AML-193 (cell line): ENCODE measurements at regions not wholly inside any gene's neighbourhood (a gene's known extent, or its start where the extent isn't known, plus 50 kb on each side); places are given as distances from the start of the nearest gene placed in this dataset.

Experiments
- DNase-seq, 2 experiments: peaks; one replicate each; lab custom pipeline; 2025; lab: John Stamatoyannopoulos, UW

DNA sequence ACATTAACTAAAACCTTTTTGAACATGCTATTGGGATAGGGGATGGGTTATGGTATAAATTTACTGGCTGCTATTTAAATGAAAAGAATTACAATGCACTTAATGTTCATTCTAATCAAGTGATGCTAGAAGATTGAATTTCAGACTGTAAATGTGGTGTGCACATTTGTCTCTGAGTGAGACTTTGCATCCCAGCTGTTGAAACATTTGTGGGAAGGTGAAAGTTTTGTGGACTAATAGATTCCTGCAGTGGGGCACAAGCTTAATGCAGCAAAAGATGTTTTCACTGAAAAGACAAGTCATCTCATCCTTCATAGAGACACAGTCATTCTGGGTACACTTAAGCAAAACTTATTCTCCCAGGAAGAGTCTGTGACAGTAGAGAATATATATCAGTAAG is 323.6 kb downstream of the NFIB start:
- no peak for DNase-seq

DNA sequence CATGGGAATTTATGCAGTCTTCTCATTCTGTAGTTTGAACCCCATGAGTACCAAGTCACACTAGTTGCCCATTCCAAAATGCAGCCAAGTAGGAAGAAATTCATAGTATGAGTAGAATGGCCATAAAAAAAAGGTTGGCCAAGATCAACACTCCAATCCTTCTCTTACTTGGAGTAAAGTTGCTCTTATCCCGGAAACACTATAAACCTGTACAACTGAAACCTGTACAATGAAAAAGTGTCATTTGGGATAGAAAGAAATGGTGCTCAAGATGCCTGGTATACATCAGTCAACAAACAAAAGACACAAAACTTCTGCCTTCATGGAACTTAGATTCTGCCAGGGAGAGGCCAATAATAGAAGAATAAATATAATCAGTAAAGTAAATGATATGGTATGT is 325.0 kb downstream of the NFIB start:
- DNase-seq: no peak

DNA sequence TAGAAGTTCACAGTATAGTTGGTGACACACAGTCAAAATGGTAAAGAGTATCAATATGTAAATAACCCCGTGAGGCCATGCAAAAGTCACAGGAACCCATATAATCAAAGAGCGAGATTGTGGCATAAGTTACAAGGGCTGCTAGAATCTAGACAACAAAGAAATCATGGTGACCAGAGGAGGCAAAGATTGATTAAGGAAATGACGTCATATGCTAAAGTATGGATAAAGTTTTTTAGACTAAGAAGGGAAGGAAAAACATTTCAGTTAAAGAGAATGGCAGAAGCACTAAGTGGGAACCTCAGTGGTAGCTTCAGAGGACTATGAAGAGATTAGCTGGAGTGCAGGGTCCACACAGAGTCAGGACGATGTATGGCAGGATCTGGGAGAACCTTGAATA is 330.3 kb downstream of the NFIB start:
- DNase-seq: no peak

DNA sequence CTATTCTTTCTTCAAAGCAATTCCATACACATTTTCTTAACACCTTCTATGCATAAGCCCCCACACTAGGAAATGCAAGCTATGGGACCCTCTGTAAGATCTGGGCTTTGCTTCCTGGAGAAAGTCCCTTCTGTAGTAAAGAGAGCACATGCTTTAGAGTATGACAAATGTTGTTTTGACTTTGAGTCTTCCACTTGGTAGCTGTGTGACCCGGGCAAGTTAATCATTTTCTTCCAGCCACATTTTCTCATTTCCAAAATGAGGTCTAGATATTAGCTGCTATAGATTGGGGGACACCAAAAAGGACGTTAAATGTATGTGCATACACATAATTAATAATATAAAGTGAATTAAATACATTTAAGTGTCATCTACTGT is 334.0 kb downstream of the NFIB start:
- DNase-seq: no peak

DNA sequence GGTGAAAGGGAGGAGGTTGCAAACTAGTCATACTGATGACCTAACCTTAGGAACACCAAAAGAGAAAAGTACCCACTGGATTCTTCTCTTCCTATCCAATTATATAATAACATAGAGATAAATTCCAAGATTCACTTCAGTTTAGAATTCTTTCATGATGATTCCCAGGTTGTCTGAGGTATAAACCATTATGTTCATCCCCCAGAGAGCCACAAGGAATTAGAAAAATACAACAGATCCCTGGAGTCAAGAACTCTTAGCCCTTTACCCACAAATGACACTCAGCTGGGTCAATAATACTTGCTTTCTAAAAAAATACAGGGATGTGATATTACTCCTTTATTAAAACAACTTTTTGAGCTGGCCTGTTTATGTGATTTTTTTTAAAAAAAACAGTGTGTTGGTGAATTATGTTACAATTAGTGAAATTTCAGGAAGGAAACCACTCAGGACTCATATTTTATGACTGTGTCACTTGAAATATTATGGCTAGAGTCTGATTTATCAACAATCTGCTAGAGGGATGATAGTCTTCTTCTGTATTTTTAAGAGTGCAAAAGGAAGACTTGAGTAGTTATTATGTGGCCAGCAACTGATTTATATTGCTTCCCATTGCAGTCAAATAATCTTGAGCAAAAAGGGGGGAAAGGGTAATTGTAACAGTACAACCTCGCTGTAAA is 338.2 kb downstream of the NFIB start:
- no peak for DNase-seq

DNA sequence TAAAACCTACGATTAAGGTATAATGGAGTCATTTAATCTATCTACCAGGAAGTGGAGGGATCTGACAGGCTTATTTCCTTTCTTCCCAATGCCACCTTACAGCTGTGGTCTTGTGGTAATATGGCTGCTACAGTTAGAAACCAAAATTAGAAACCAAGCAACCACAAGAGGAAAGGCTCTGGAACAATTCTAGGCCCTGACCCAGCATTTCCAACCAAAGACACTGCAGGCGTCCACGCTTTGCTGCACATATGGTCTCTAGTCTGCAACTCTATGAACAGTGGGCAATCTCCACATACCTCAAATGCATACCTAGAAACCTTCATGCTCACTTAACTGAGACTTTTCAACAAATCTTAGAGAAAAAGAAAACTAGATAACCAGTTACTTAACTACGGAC is 339.1 kb downstream of the NFIB start:
- DNase-seq: no peak

DNA sequence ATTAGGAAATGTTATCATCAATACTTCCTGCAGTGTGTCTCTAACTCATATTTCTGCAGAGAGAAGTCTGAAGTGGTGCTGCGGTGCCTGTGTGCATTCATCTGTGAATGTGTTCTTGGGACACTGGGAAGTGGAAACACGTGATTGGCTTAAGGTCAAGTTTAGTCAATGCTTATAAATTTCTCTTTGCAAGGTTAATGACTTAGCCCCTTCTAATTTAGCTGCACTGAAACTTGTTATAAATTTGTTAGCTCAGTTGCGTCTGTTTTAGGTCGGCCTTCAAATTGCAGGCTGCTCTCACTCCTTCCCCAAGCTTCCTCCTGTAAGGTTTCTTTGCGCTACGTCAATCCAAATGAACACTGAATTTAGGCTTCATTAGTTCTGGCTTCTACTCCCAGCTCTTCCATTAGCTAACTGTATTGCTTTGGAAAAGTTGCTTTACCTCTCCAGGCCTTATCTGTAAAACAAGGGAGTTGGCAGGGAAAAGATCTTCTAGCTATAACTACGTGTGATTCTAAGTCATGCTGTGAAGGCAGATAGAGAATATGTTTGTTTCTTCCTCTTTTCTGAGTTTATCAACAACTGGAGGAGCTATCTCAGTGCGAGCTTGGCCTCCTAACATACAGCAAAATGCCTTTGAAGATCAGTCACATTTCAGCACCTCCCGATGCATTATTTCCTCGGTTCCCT is 341.8 kb downstream of the NFIB start:
- no peak for DNase-seq

DNA sequence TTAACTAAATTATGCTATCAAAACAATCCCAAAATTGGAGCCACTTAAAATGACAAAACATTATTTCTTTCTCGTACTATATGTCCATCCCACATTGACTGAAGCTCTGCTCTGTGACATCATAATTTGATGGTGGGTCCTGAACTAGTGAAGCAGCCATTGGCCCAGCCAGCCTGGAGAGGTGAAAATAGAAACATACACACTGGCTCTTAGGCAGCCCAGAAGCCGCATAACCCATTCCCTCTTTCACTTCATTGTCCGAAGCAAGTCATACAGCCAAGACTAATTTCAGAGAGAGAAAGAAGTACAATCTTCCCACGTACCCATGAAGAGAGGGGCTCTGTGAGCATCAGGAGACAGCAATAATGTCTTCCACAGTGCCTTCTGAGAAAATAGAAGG is 342.5 kb downstream of the NFIB start:
- DNase-seq: no peak

DNA sequence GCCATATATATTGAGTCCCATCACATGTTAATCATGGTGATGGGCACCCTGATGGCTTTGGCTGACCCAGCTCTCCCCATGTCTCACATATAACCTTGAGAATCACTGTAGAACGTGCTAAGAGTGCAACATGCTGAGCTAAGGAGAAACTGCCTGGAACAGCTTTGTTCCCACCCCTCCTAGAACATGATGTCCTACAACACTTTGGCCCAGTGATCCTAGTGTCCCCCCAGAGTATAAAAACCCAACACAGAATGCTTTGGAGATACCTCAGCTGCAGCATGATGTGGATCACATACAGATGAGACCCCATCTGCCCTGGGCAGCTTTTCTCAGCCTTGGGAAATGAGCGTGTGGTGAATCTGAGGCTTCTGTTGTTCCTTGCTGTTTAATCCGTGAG is 343.5 kb downstream of the NFIB start:
- DNase-seq: no peak

DNA sequence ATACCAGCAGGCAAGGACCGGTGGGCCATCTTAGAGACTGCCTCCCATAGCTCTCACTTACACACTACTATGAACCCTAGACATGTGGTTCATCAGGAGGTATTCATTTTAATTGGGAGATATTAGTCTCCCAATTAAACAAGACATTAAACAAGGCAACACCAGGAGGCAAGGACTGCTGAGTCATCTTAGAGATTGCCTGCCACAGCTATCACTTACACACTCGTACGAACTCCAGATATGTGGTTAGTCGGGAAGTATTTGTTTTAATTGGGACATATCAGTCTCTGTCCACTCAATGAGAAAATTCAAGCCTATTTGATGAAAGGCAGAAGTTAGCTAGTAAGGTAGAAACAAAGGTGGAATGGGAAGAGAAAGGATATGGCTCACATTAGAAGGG is 343.9 kb downstream of the NFIB start:
- DNase-seq: no peak

DNA sequence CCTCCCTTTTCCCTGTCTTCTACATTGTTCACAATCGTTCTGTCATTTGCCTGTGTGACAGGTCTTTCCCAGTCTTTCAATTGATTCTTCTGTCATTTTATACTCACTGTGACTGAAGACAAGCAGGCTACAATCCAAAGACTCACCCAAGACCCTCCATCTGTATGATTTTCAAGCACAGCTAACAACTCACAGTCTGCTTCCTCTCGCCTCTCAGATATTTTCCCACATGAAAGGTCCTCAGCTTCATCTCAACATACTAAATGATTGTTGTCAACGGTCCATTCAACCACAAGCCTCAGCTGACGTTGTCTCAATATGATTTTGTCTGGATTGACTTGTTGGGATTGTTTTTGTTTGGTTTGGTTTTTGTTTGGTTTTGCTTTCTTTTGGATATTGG is 346.5 kb downstream of the NFIB start:
- DNase-seq: no peak

DNA sequence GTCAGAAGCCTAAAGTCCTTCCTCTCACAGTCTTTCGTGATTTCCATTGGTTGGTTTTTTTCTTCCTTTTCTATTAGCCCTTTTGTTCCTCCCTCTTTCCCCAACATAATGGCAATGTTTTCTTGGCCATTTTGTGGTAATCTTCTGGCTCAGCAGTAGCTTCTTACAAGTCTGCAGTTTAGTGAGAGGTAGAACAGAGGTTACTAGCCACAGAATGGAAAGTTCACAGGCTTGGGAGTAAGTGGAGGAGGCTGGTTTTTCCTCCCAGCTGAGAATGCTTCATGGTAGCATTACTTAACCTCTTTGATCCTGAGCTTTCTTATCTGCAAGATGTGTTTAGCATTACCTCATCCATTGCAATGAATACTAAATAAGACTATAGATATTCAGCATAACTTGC is 346.9 kb downstream of the NFIB start:
- DNase-seq: no peak

DNA sequence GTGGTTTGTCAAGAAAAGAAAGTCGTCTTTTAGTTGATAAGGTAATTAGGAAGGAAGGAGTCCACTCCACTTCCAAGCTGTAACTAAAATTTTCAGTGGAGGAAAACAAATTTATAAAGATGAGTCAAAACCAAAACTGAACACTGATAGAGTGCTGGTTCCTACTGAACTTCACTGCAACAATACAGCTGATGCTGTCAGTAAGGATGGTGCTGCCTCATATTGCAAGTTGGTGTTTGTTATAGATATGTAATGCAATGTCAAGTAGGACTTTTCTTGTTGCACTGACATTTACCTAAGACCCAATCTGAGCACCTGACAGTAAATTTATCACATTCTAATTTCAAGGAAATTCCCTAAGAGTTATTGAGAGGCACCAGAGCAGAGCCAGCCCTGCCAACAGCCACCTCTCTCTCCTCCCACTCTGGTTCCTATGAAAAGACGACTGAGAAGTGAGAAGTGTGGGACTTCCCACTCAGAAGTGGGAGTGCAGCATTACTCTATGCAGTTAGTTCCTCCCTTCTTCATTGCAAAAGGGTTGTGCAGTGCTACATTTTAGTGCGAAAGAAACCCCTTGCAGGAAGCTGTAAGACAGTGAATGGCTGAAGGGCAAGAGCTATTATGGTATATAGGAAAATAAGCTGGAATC is 350.8 kb downstream of the NFIB start:
- DNase-seq: no peak

DNA sequence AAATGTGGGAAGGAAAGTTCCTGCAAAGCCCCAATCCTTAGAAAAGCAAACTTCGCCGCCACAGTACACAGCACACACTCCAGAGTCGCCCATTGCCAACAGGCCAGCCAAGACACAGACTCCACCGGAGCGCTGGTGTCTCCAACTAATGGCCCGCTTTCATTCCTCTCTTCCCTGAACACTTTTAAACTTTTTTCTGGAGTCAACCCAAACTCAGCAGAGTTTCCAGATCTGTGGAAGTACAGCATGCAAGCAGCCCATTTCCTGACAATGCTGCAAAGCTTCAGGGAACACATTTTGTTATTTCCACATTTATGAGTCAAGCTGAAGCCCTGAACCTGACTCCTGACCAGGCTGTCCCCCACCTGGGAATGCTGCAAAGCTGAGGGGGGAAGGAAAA is 351.9 kb downstream of the NFIB start:
- DNase-seq: no peak

DNA sequence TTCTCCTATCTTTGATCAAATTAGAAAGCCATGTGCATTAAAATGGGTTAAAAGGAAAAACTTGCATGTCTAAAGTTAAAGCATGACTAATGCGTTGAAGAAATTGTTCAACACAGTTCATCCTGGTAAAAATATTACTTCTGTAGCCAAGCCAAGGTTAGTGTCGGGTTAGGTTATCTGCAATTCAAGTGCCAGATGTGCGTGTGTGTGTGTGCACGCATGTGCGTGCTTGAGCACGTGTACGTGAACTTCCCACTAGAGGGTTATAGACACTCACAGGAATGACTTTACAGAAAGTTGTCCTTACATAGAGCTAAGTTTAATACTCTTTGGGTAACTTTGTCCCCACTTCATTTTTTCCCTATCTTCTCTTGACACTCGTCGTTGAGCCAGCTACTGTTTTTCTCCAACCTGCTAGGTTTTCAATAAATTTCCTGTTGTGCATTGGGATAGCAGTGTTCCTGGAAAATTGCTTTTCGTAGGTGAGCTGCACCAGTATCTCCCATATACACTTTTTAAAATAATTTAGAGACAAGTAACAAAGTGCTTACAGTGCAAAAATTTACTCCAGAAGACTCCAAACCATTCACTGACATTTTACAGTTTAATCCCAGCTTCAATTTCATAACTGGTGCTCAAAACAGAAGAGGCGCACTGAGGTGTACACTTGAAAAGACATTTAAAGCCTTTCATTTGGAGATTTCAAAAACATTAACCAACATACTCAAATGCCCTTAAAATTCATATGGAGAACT is 353.8 kb downstream of the NFIB start:
- no peak for DNase-seq

DNA sequence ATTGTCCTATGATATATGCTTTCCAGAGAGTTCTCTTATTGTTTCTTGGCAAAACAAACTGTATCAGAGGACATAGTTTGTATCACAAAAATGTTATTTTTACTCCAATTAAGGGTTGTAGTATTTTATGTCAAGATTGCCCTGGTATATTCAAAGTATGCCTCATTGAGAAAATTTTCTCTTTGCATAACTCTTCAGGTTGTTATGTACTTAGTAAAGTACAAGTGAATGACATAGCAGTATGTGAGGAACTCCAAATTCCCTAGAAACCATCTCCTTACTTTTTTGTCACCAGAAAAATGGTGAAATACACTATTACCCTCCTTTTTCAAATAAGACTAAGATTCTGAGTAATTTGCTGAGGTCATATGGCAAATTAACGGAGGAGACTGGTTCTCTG is 355.3 kb downstream of the NFIB start:
- no peak for DNase-seq

DNA sequence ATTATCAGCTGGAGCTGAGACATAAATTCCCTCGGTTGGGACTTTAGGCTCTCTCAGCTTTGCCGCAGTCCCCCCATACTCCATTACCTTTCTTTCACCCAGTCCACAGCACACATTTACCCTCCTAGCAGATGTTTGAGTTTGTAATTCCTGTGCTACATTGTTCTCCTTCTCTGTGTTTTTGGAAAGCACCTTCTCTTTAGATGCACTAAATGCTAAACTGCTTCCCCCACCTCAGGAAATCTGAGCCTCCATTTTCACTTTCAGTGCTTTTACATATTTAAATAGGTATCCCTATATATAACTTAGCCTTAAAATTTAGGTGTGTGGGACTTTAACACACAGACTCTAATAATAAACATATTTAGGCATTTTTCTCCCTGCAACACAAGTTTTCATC is 356.9 kb downstream of the NFIB start:
- DNase-seq: no peak

DNA sequence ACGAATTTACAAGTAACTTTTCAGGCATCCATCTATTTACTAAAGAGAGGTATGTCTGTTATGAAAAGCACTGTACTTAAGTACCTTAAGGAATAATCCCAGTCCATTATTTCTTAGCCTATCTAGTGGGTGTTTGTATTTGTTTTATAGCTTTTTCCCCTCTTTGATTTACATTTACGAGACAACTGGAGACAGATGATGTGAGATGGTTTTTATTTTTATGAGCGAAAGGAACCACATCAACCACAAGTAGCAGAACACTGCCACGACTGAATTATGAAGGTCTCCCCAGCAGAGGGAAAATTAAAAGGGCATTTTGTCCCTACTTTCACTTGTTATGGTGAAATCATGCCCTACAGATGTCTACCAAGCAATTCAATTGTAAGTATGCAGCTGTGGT is 357.8 kb downstream of the NFIB start:
- no peak for DNase-seq

DNA sequence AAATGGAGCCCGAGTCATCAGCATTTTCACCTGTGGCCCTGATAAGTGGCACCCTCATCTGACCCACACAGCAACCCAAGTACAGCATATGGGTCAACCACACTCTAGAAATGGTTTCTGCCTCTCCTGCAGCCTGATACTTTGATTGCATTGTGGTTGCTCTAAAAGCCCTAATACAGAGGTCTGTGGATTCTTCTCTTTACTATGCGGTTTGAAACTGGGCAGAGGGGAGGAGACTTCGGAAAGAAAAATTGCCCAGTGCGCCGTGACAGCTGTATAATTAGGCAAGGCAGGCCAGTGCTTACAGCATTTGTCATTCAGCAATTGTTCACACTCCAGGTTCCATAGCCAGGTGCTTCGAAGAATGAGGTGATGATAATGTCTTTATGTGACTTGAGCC is 361.0 kb downstream of the NFIB start:
- DNase-seq: no peak

DNA sequence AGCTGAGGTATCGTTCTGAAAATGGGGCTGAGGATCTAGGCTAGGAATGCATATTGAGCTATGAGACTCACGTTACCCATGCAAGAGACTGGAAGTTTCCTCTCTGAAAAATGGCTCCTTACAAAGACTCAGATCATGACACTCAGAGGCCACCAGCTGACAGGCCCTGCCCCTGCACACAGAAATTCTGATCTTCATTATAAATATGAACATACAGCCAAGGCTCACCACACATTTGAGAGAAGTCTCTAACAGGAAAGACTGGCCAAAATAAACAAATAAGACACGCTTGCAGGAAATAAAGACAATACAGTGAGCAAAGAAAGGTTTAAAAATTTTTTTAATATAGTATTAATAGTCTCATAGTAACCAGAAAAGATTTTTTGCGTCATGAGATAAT is 365.9 kb downstream of the NFIB start:
- no peak for DNase-seq

DNA sequence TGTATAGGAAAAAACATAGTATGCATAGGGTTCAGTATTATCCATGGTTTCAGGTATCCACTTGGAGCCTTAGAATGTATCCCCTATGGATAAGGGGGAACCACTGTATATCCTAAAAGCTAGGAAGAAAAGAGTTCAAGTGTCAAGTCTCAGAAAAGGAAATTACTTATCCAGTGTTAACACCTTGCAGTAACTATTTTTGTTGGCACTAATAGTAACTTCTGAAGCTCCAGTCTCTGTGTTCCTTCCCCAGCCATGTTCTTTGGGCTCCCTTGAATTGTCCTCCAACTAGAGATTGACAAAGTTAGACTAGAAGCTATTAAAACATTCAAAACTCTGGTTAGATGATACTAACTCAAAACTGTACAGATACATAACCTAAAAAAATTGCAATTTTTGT is 370.8 kb downstream of the NFIB start:
- no peak for DNase-seq

DNA sequence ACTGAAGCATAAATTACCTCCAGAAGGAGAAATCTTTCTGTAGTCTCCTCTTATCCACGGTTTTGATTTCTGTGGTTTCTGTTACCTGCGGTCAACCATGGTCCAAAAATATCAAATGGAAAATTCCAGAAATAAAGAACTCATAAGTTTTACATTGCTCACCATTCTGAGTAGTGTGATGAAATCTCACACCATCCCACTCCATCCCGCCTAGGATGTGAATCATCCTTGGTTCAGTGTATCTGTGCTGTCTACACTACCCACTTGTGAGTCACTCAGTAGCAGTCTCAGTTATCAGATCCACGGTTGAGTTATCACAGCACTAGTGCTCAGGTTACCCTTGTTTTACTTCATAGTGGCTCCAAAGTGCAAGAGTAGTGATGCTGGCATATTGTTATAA is 371.2 kb downstream of the NFIB start:
- DNase-seq: no peak

DNA sequence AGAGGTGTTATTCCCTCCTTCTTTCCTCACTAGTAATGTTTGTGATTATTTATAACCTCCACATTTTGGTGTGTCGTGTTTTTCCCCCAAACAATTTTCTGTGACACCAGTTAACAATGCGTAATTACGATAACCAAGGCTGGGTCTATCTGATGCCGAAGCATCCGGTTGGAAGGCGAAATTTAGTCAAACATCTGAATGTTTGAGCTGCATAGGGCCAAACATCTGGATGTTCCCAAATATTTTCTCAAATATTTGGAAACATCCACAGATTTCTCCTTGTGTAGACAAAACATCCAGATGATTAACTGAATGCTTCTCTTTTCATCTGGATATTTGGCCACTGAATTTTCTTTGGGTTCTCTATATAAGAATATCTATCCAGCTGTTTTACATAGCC is 371.7 kb downstream of the NFIB start:
- DNase-seq: no peak
